Tibial nerve (tissue), 4 donors: ENCODE measurements at regions not wholly inside any gene's neighbourhood (a gene's known extent, or its start where the extent isn't known, plus 50 kb on each side); places are given as distances from the start of the nearest gene placed in this dataset.

Experiments
- CTCF ChIP-seq, 5 experiments: fragments of 200-600 bp in 3 of 5; fragments of 450-650 bp in 2 of 5; sonication (generic) in 3 of 5; IDR thresholded peaks; one replicate each; pipeline ENCODE4 v1.5.1; 2016 to 2019; ENCODE audit warnings: antibody characterized with exemption in 5 of 5, mild to moderate bottlenecking in 3 of 5, moderate library complexity in 2 of 5
- EP300 ChIP-seq, 2 donors: sonication (generic); formaldehyde crosslinking; IDR thresholded peaks; one replicate each; pipeline ENCODE4 v1.6.1; 2017; ENCODE audit warnings: antibody characterized with exemption in 2 of 2, mild to moderate bottlenecking in 1 of 2
- POLR2A ChIP-seq, 2 donors: fragments of 450-650 bp; IDR thresholded peaks; one replicate each; pipeline ENCODE4 v1.6.1; 2017; ENCODE audit warnings: antibody characterized with exemption in 2 of 2, mild to moderate bottlenecking in 2 of 2, moderate library complexity in 2 of 2

- TF ChIP-seq CTCF (IDR thresholded peaks at IDR 0.05) (no peak), POLR2A (IDR thresholded peaks at IDR 0.05) (no peak), EP300 (IDR thresholded peaks at IDR 0.05) (no peak)
These were observed 549.1 kb upstream of the DPP6 start for GRCh38 chr7:153503093-153503492.
